NCI-H446 (cell line): ENCODE measurements at regions not wholly inside any gene's neighbourhood (a gene's known extent, or its start where the extent isn't known, plus 50 kb on each side); places are given as distances from the start of the nearest gene placed in this dataset.
"Not testable (repeated sequence)": the region's sequence is repeated elsewhere in the genome, so short reads cannot be mapped to it uniquely, and the experiment has no call there.

Source experiments
- DNase-seq, 2 experiments: peaks; one replicate each; lab custom pipeline; 2025; lab: John Stamatoyannopoulos, UW

GRCh38 chr4:38279077-38279476 is 318.9 kb downstream of the PTTG2 start:
- DNase-seq = no peak

GRCh38 chr4:38279650-38280322 is 319.6 kb downstream of the PTTG2 start:
- no peak for DNase-seq

- no peak for DNase-seq
Measured at GRCh38 chr4:38280323-38280706, 320.1 kb downstream of the PTTG2 start.

DNA sequence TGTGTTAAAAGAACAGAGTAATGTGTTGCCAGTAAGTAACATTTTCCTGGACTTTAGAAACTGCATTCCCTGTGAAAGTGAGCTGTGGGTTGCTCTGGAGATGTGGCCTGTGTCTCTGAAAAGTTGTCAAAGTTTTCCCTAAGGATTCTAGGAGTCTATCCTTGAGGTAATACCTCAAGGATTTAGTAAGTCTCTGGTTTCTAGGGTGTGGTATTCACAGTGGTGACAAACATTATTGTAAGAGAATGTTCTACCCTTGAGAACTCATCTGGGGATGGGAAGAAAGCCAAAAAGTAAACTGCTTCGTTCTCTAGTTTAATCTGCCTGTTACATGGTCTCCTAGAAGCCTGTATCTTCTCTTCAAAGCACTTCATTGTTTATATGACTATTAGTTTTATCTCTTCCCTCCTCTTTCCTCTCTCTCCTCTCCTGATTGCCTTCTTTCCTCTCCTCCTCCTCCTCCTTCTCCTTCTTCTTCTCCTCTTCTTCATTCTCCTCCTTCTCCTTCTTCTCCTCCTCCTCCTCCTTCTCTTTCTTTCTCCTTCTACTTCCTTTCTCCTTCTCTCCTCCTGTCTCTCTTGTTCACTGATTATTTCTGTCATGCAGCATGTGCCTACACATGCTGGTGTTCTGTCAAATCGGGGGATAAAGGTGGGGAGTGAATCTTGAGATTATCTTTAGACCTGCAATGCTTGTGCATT is 321.3 kb downstream of the PTTG2 start:
- DNase-seq = no peak

- DNase-seq = no peak
Measured at GRCh38 chr4:38283724-38284123, 323.5 kb downstream of the PTTG2 start.

DNA sequence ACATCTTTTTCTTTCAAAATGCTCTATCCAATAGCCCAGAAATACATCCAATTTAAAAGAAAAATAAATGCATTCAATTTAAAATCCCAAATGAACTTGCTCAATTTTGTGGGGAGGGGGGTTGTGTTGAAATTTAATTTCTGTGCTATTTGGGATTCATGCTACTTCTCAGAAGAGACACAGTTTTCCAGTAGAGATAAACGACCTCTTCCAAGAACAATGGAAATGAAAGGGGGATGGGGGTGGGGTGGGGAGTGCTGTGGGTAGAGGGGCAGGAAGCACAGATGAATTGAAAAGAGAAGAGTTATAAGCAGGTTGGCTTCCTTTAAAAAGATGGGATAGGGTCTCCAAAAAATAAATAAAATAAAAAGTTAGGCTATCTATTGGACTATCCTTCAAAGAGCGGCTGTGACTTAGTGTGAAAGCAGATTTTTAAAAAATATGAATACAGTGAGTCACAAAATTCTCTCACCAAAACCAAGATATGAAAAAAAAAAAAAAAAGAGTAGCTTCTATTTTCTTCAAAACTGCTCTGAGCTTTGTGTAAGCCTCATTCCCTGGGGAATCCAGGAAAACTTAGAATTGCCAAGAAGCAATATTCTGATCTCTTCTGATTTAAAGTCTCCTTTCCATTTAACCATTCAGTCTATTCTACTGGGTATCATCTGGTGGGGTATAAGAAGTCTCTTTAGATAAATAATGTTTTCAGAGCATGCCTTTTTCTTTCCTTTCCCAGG is 324.3 kb downstream of the PTTG2 start:
- DNase-seq = no peak

GRCh38 chr4:38287101-38287851 is 327.1 kb downstream of the PTTG2 start:
- DNase-seq = no peak

GRCh38 chr4:38289553-38289952 is 329.4 kb downstream of the PTTG2 start:
- no peak for DNase-seq

DNA sequence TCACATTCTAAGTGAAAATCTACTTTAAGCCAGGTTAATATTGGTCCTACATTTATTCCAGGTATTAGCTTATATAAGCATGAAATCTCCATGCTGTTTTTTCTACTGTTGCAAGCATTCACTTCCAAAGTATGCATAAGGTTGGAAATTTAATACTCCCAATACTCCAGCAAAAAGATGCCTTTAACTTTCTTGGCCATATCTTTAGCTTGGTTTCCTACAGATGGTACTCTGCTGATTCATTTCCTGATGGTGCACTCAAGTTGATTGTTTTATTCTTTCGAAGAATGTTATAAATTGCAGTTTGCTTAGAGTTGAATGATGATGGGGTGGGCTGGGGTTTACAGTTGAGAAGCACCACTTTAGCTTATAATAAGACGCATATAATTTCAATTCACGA is 330.2 kb downstream of the PTTG2 start:
- DNase-seq = no peak

DNA sequence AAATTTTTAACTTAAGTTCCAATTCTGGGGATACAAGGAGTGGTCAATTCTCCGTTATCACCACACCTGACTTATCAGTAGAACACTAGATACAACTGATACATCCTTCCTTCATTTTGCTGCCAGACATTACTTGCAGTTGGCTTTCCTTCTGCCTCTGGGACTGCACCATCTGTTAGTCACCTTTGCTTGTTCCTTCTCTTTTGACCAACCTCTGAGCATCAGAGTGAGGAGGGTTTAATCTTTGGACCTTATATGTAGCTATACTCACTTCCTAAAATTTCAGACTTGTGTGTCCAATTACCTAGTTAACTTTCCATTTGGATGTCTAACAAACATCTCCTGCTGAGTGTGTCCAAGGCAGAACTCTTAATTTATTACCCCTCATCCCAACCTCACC is 330.7 kb downstream of the PTTG2 start:
- DNase-seq = no peak

DNA sequence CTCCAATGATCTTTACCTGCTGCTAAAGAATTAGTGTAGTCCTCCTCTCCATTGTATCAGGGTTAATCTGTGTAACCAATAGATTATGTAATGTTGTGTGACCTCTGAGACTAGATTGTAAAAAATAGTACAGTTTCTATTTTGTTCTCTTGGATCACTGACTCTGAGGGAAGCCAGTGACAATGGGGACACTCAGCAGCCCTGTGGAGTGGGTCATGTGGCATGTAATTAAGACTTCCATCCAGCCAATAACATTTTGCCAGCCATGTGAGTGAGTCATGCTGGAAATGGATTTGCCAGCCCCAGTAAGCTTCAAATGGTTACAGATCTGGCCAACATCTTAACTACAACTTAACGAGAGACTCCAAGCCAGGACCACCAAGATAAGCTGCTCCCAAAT is 332.3 kb downstream of the PTTG2 start:
- DNase-seq = no peak

DNA sequence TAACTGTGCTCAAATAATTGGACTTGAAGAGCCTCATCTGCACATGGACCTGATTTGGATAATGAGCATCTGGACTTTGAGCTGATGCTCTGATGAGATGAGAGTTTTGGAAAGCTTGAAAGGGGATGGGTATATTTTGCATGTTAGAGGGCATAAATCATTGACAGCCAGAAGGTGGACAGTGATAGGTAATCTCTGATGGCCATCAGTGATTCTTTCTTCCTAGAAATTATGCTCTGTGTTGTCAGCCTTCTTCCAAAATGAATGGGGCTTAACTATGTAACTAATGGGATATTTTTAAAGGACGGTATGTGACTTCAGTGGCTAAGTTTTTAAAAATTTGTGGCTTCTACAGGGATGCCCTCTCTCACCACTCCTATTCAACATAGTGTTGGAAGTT is 334.0 kb downstream of the PTTG2 start:
- DNase-seq = no peak

DNA sequence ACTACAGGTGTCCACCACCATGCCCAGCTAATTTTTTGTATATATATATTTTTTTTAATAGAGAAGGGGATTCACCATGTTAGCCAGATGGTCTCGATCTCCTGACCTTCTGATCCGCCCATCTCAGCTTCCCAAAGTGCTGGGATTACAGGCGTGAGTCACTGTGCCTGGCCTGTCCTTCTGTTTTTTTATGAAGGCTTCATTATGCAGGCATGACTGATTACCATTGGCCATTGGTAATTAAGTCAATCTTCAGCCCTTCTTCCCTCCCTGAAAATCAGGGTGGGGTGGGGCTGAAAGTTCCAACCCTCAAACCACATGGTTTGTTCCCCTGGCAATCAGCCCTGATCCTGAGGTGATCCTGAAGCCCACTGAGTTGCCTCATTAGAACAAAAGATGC is 336.9 kb downstream of the PTTG2 start:
- no peak for DNase-seq

DNA sequence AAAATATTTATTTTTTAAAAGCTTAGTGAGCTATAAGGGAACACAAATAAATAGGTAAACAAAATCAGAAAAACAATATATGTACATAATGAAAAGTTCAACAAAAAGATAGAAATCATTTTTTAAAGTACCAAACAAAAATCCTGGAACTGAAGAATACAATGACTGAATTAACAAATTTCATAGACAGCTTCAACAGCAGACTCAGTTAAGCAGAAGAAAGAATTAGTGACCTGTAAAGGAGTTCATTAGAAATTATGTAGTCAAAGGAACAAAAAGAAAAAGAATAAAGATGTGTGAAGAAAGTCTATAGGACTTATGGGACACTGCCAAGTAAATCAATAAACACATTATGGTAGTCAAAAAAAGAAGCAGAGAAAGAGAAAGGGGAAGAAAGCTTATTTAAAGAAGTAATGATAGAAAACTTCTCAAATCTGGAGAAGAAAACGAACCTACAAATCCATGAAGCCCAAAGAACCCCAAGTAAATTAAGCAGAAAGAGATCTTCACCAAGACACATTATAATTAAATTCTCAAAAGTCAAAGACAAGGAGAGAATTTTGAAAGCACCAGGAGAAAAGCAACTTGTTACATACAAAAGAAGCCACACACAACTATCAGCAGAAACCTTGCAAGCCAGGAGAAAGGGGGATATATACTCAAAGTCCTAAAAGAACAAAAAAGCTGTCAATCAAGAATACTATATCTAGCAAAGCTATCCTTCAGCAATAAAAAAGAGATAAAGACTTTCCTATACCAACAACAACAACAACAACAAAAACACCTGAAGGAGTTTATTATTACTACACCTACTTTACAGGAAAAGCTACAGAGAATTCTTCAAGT is 338.9 kb downstream of the PTTG2 start:
- no peak for DNase-seq

- no peak for DNase-seq
Measured at GRCh38 chr4:38302910-38303309, 342.7 kb downstream of the PTTG2 start.

DNA sequence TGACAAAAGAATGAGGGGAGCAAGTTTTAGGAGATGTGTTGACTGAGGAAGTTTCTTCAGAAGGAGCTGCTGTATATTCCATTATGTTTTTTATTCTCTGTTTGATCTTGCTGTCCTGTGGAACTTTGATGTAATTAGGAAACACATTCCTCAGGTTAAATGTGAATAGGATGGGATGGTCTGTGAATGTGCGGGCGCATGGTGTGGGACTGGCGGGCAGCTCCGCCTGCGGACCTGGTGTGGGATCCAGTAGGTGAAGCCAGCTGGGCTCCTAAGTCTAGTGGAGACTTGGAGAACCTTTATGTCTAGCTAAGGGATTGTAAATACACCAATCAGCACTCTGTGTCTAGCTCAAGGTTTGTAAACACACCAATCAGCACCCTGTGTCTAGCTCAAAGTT is 344.3 kb downstream of the PTTG2 start:
- not testable (repeated sequence) for DNase-seq

DNA sequence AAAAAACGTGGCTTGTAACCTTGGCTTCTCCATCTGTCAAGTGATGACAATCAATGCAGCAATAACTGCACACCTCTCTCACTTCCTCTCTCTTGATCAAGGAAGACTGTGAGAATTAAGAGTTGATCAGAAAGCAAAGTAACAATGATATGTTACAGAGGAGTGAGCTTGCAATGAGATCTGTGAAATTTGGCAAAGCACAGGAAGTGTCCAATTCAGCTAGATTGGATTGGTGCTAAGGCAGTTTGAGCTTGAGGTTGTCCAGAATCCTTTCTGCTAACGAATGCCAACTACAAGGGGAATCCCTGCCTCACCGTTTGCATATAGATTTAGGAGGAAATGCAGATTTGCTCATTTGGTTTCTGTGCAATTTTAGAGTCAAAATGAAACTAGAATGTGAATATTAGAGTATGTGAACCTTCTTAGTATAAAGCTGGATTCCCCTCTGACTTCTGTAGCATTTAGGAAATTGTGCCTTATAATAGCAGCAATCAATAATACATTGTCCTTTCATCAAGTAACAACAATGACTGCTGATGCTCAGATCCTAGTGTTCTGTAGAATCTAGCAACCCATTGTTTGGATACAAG is 346.4 kb downstream of the PTTG2 start:
- no peak for DNase-seq

- no peak for DNase-seq
Measured at GRCh38 chr4:38308728-38309311, 348.6 kb downstream of the PTTG2 start.

DNA sequence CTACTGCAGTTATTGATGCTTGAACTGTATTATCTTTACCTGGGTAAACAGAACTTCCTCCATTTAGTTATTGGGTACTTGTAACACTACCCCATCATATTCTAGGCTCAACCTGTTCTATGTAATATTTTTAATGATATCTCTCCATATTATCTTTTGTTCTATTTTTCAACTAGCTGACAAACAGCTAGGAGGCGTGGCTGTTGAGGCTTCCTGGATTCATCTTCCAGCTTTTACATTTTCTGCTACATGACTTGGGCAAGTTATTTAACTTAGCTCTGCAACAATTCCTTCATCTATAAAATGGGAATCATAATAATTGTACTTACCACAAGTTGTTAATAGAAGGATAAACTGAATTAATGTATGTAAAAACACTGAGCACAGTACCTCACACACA is 349.3 kb downstream of the PTTG2 start:
- no peak for DNase-seq

DNA sequence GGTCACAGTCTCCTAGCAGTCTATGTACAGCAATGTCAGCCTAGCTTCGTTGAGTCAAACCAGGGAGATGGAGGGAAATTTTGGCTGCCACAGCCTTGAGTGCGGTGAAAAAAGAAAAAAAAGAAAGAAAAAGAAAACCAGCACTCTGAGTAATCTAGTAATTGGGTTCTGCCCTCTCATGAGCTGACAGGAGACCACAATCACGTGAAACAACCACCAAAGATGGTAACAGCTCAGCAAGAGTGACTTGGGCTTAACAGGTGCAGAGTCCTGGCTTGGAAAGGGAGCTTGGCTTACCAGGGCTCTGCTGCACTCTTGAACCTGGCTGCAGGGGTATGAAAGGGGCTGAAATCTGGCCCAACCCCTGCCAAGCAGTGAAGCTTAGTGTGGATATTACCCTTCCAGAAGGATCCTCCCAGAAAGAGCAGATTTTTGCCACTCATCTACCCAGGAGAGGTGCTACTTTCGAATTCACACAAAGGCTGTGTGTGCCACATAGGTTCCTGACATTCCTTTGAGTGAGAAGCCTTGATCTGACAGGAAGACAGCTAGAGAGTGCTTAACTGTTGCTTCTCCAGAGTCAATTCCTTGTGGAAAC is 350.3 kb downstream of the PTTG2 start:
- no peak for DNase-seq
